SK-N-SH (cell line): ENCODE measurements at regions not wholly inside any gene's neighbourhood (a gene's known extent, or its start where the extent isn't known, plus 50 kb on each side); places are given as distances from the start of the nearest gene placed in this dataset.

Experiments used
- CHD2 ChIP-seq: fragments of 150-350 bp; IDR thresholded peaks from 2 replicates; pipeline ENCODE4 v1.6.1; 2018; ENCODE audit warnings: low read length; ENCODE audit not compliant: partially characterized antibody
- CTCF ChIP-seq: fragments of 200-600 bp; sonication (generic); IDR thresholded peaks from 2 replicates; pipeline ENCODE4 v1.6.1; 2017; ENCODE audit warnings: antibody characterized with exemption, mild to moderate bottlenecking, moderate library complexity
- FOSL2 ChIP-seq: IDR thresholded peaks from 2 replicates; pipeline ENCODE4 v1.4.0; 2012; ENCODE audit warnings: low read depth, mild to moderate bottlenecking, moderate library complexity, borderline replicate concordance
- GATA2 ChIP-seq: sonication (generic); formaldehyde crosslinking; IDR thresholded peaks from 2 replicates; pipeline ENCODE4 v1.5.0; 2020; ENCODE audit warnings: mild to moderate bottlenecking, missing genetic modification reagents
- POLR2AphosphoS5 ChIP-seq: IDR thresholded peaks from 2 replicates; pipeline ENCODE4 v1.6.1; 2012; ENCODE audit warnings: low read depth, low read length
- RXRA ChIP-seq: IDR thresholded peaks from 2 replicates; pipeline ENCODE4 v1.4.0; 2012; ENCODE audit warnings: low read depth, mild to moderate bottlenecking, borderline replicate concordance
- TCF12 ChIP-seq: IDR thresholded peaks from 2 replicates; pipeline ENCODE4 v1.4.0; 2012

GRCh38 chr9:104264431-104264830 lies 170.3 kb downstream of the SMC2 start:
- no peak for TF ChIP-seq TCF12
- no peak for TF ChIP-seq CTCF
- no peak for TF ChIP-seq GATA2 (CRISPR knock-in tag)
- TF ChIP-seq FOSL2 = no peak
- TF ChIP-seq CHD2 = no peak
- no peak for TF ChIP-seq POLR2AphosphoS5
- no peak for TF ChIP-seq RXRA
